ENCODE measurements at regions not wholly inside any gene's neighbourhood (a gene's known extent, or its start where the extent isn't known, plus 50 kb on each side); places are given as distances from the start of the nearest gene placed in this dataset.

GRCh38 chr4:84024405-84024804 lies 474.7 kb downstream of the NKX6-1 start:
- TF ChIP-seq FOXP2 (optimal IDR thresholded peaks at IDR 0.05; ENCODE audit: control extremely low read depth, extremely low read length, insufficient read depth) (no peak), EZH2 (IDR thresholded peaks at IDR 0.05) (no peak)
